HepG2 (cell line): ENCODE measurements at regions not wholly inside any gene's neighbourhood (a gene's known extent, or its start where the extent isn't known, plus 50 kb on each side); places are given as distances from the start of the nearest gene placed in this dataset.

Experiments
- ATAC-seq: fragments of 200-7000 bp; cut with Tn5 transposase; 3 replicates; pipeline ENCODE4 v1.9.1; 2020; ENCODE audit warnings: mild to moderate bottlenecking, moderate library complexity
- BruUV-seq: library from RNA; stranded (reverse); fragments of 400-500 nt; replicated peaks from 2 replicates; lab custom pipeline; 2021; lab: Mats Ljungman, UMichigan
- CTCF ChIA-PET: fragments of 300-600 bp; formaldehyde crosslinking; extraction: SDS; loops from one replicate; lab custom pipeline; 2021; ENCODE audit warnings: low total read pairs, inconsistent platforms, low intra/inter-chr PET ratio; lab: Yijun Ruan, JAX
- POLR2A ChIA-PET: fragments of 350-600 bp; sonication (Branson Sonifier 250); formaldehyde crosslinking; loops from one replicate; lab custom pipeline; 2020; ENCODE audit warnings: antibody characterized with exemption, inconsistent platforms; lab: Yijun Ruan, JAX
- DNase-seq: peaks from one replicate; pipeline ENCODE4 v3.0.0-alpha.2; 2015; ENCODE audit warnings: low spot score
- FAIRE-seq: peaks from 3 replicates; lab custom pipeline; 2011; peaks lifted over from hg19 to GRCh38; lab: Jason Lieb, UNC
- H2AFZ ChIP-seq: one replicate; pipeline ENCODE4 v1.6.1; 2011; ENCODE audit warnings: low read length, inconsistent platforms
- H3K27ac ChIP-seq: fragments of 300-600 bp; 3 replicates; pipeline ENCODE4 v1.8.0; 2011; ENCODE audit warnings: mixed run types, mild to moderate bottlenecking, mixed read lengths, low read length, inconsistent platforms; ENCODE audit not compliant: insufficient read depth; ENCODE audit errors: extremely low read length
- H3K27me3 ChIP-seq, 2 experiments: fragments of 200-600 bp in 1 of 2; 2 replicates in 1 of 2; 3 replicates in 1 of 2; pipeline versions ENCODE4 v1.6.0 to v1.8.0; 2011; ENCODE audit warnings: low read length in 2 of 2, mild to moderate bottlenecking in 2 of 2, moderate library complexity in 2 of 2, inconsistent platforms in 1 of 2; ENCODE audit not compliant: insufficient read depth in 2 of 2, control insufficient read depth in 1 of 2
- H3K36me3 ChIP-seq, 2 experiments: fragments of 200-600 bp in 1 of 2; replicated peaks in 1 of 2; 2 replicates in 1 of 2; 3 replicates in 1 of 2; pipeline versions ENCODE4 v1.5.1 to v1.8.0; 2011; ENCODE audit warnings: low read length in 2 of 2, inconsistent platforms in 1 of 2; ENCODE audit not compliant: insufficient read depth in 2 of 2, control insufficient read depth in 1 of 2
- H3K4me1 ChIP-seq: 2 replicates; pipeline ENCODE4 v1.5.1; 2012; ENCODE audit warnings: low read length, inconsistent platforms; ENCODE audit not compliant: insufficient read depth
- H3K4me2 ChIP-seq: 2 replicates; pipeline ENCODE4 v1.6.0; 2011; ENCODE audit warnings: low read depth, low read length, inconsistent platforms
- H3K4me3 ChIP-seq, 3 experiments: fragments of 200-600 bp in 1 of 3; sonication (generic), shearing (Covaris generic) in 1 of 3; replicated peaks in 1 of 3; 2 replicates each; pipeline ENCODE4 v1.5.1; 2011 to 2016; ENCODE audit warnings: low read length in 3 of 3, inconsistent platforms in 2 of 3, low read depth in 2 of 3, mild to moderate bottlenecking in 2 of 3, control low read depth in 1 of 3, mixed read lengths in 1 of 3; ENCODE audit not compliant: insufficient read depth in 1 of 3
- H3K79me2 ChIP-seq: one replicate; pipeline ENCODE4 v1.6.1; 2011; ENCODE audit warnings: low read length, inconsistent platforms; ENCODE audit not compliant: insufficient read depth
- H3K9ac ChIP-seq: 2 replicates; pipeline ENCODE4 v1.6.0; 2011; ENCODE audit warnings: mild to moderate bottlenecking, low read depth, low read length, inconsistent platforms; ENCODE audit not compliant: insufficient read depth
- H3K9me3 ChIP-seq: 2 replicates; pipeline ENCODE4 v1.5.1; 2012; ENCODE audit warnings: mild to moderate bottlenecking, low read length
- H4K20me1 ChIP-seq: 2 replicates; pipeline ENCODE4 v1.6.0; 2011; ENCODE audit warnings: inconsistent platforms, mild to moderate bottlenecking, low read length, moderate library complexity; ENCODE audit not compliant: insufficient read depth
- CREB3 ChIP-seq: sonication (generic); formaldehyde crosslinking; IDR thresholded peaks from 2 replicates; pipeline ENCODE4 v1.5.0; 2020; ENCODE audit warnings: missing genetic modification reagents
- ESRRA ChIP-seq: sonication (generic); formaldehyde crosslinking; IDR thresholded peaks from 2 replicates; pipeline ENCODE4 v1.5.1; 2020; ENCODE audit warnings: mild to moderate bottlenecking, low read depth, missing genetic modification reagents
- HHEX ChIP-seq: IDR thresholded peaks from 2 replicates; pipeline ENCODE4 v1.6.1; 2016; ENCODE audit warnings: control low read depth
- HMG20B ChIP-seq: conservative IDR thresholded peaks from 2 replicates; pipeline ENCODE4 v1.6.1; 2016; ENCODE audit warnings: missing genetic modification reagents, missing compliant biosample characterization
- MTF2 ChIP-seq: sonication (generic); formaldehyde crosslinking; IDR thresholded peaks from 2 replicates; pipeline ENCODE4 v1.5.0; 2020; ENCODE audit warnings: missing genetic modification reagents, borderline replicate concordance
- NCOA1 ChIP-seq: sonication (generic); formaldehyde crosslinking; IDR thresholded peaks from 2 replicates; pipeline ENCODE4 v1.9.0; 2021; ENCODE audit warnings: missing genetic modification reagents
- PCBP1 ChIP-seq: fragments of 200-400 bp; formaldehyde crosslinking; IDR thresholded peaks from 2 replicates; pipeline ENCODE4 v1.6.1; 2017; ENCODE audit warnings: mild to moderate bottlenecking, low read depth, low read length, borderline replicate concordance
- POLR2AphosphoS2 ChIP-seq: IDR thresholded peaks from 2 replicates; pipeline ENCODE4 v1.6.1; 2011; ENCODE audit warnings: low read depth, low read length, improper control_type of control experiment
- PPARG ChIP-seq: conservative IDR thresholded peaks from 2 replicates; pipeline ENCODE4 v1.6.1; 2016; ENCODE audit warnings: missing biosample characterization, missing genetic modification reagents
- SETDB1 ChIP-seq: sonication (generic); formaldehyde crosslinking; IDR thresholded peaks from 2 replicates; pipeline ENCODE4 v1.5.1; 2020; ENCODE audit warnings: missing genetic modification reagents, mild to moderate bottlenecking, borderline replicate concordance
- TAF15 ChIP-seq: fragments of 200-400 bp; formaldehyde crosslinking; IDR thresholded peaks from one replicate; pipeline ENCODE4 v1.6.1; 2018; ENCODE audit warnings: mild to moderate bottlenecking, low read depth, low read length; ENCODE audit not compliant: poor library complexity, severe bottlenecking
- YEATS4 ChIP-seq: sonication (generic); formaldehyde crosslinking; IDR thresholded peaks from 2 replicates; pipeline ENCODE4 v1.4.0; 2020; ENCODE audit warnings: missing genetic modification reagents, borderline replicate concordance
- ZNF205 ChIP-seq: IDR thresholded peaks from 2 replicates; pipeline ENCODE4 v1.6.1; 2018; ENCODE audit warnings: missing biosample characterization, missing genetic modification reagents
- ZNF260 ChIP-seq: sonication (generic); formaldehyde crosslinking; IDR thresholded peaks from 2 replicates; pipeline ENCODE4 v1.4.0; 2020; ENCODE audit warnings: missing genetic modification reagents, low read depth, mild to moderate bottlenecking, borderline replicate concordance
- ZNF552 ChIP-seq: sonication (generic); formaldehyde crosslinking; IDR thresholded peaks from 2 replicates; pipeline ENCODE4 v1.9.0; 2022; ENCODE audit warnings: missing genetic modification reagents, mild to moderate bottlenecking, borderline replicate concordance
- ZNF572 ChIP-seq: sonication (generic); formaldehyde crosslinking; IDR thresholded peaks from 2 replicates; pipeline ENCODE4 v1.5.1; 2020; ENCODE audit warnings: mild to moderate bottlenecking, missing genetic modification reagents
- whole genome bisulfite sequencing: methylation state at CpG from one replicate; pipeline ENCODE4 v1.1.6; 2017; ENCODE audit warnings: low lambda C conversion rate; 5-methylcytosine and 5-hydroxymethylcytosine counted together
- in situ Hi-C: cut with HindIII; loops from 2 replicates; pipeline ENCODE4 v1.10.0; 2017; ENCODE audit warnings: low pct_unique_long_range_greater_than_20kb; ENCODE audit not compliant: extremely low pct_ligation_motif_present
- intact Hi-C: fragments of 100-400 bp; cut with micrococcal nuclease; formaldehyde crosslinking; loops from one replicate; pipeline ENCODE4 v1.10.0; 2022; ENCODE audit not compliant: unreplicated experiment
- TF ChIP-seq, protein P1 (sequence below): sonication (generic); formaldehyde crosslinking; IDR thresholded peaks from 2 replicates; pipeline ENCODE4 v1.4.0; 2020; ENCODE audit warnings: missing genetic modification reagents

DNA sequence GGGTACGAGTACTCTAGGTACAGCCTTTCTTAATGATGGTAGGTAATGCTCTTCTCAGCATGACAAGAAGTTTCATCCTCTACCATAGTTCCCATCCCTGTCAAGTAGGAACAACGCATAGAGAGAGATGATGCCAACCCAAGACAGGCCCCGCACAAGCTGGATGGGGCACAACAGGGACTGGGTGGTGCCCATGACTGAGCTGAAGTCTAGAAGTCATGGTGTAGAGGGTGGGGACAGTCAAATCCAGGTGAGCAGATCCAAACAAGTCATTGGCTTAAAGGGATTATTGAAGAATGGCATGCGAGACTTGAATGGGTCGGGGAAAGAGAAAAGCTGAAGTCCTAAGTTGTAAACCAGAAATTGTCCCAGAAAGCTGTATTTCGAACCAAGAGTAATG lies 84.2 kb upstream of the MDM1 start (continued):
- TF ChIP-seq HMG20B (CRISPR knock-in tag) (no peak), ZNF205 (CRISPR knock-in tag) (no peak), SETDB1 (CRISPR knock-in tag) (no peak), HHEX (CRISPR knock-in tag) (no peak), PPARG (CRISPR knock-in tag) (no peak)
- TF ChIP-seq, protein P1, sequence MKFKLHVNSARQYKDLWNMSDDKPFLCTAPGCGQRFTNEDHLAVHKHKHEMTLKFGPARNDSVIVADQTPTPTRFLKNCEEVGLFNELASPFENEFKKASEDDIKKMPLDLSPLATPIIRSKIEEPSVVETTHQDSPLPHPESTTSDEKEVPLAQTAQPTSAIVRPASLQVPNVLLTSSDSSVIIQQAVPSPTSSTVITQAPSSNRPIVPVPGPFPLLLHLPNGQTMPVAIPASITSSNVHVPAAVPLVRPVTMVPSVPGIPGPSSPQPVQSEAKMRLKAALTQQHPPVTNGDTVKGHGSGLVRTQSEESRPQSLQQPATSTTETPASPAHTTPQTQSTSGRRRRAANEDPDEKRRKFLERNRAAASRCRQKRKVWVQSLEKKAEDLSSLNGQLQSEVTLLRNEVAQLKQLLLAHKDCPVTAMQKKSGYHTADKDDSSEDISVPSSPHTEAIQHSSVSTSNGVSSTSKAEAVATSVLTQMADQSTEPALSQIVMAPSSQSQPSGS (CRISPR knock-in tag) = no peak

DNA sequence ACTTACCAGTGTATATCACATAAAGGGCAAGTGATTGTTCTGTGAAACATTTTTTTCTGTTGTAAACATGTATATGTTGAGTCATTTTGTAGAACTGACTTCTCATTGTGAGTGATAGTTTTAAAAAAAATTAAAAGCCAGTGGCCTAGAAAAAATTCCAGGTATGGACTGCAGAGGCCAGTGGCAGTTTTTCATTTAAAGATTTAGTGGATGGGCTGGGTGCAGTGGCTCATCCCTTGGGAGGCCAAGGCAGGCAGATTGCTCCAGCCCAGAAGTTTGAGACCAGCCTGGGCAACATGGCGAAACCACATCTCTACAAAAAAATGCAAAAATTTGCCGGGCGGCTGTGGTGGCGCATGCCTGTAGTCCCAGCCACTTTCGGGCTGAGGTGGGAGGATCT lies 84.7 kb upstream of the MDM1 start:
- no peak overlapping the region for H3K4me2 ChIP-seq
- H3K27ac ChIP-seq = no peak overlapping the region
- ATAC-seq = no peak
- H3K9me3 ChIP-seq = no peaks in the 10 kb centered on the region
- no peak overlapping the region for H2AFZ ChIP-seq
- H3K9ac ChIP-seq = no peak overlapping the region
- H3K36me3 ChIP-seq = no peaks in the 10 kb centered on the region
- POLR2A ChIA-PET = no interaction called here
- no peak for DNase-seq
- CTCF ChIA-PET = no interaction called here
- H3K27me3 ChIP-seq = no peaks in the 10 kb centered on the region
- TF ChIP-seq NCOA1 = no peak
- 76% methylated on average over 5 of the region's 5 CpGs for WGBS
- H3K4me3 ChIP-seq = no peak overlapping the region
- H4K20me1 ChIP-seq = no peaks in the 10 kb centered on the region
- no TSS peak for BruUV-seq
- no peak for FAIRE-seq
- no peaks in the 10 kb centered on the region for H3K4me1 ChIP-seq
- H3K79me2 ChIP-seq = no peaks in the 10 kb centered on the region
- in situ Hi-C loops (no loop called here), intact Hi-C loops (no loop called here)

- POLR2A ChIA-PET = no interaction called here
- no TSS peak for BruUV-seq
- TF ChIP-seq YEATS4 (CRISPR knock-in tag) = no peak
- TF ChIP-seq ZNF572 = no peak
- no peak for TF ChIP-seq POLR2AphosphoS2
- TF ChIP-seq MTF2 = no peak
- TF ChIP-seq ESRRA = no peak
- no peak for TF ChIP-seq CREB3 (CRISPR knock-in tag)
- TF ChIP-seq TAF15 = no peak
- no peak for TF ChIP-seq PCBP1
- TF ChIP-seq ZNF552 = no peak
- no peak for TF ChIP-seq ZNF260
Observed at GRCh38 chr12:68418137-68418460, 85.9 kb upstream of the MDM1 start.

More at GRCh38 chr12:68418137-68418460, 85.9 kb upstream of the MDM1 start:
- Histone ChIP-seq H3K4me1 (no peaks in the 10 kb centered on the region), H3K9ac (no peak overlapping the region), H3K27me3 (no peaks in the 10 kb centered on the region), H3K79me2 (no peaks in the 10 kb centered on the region), H3K4me3 (no peak overlapping the region), H2AFZ (no peak overlapping the region), H3K27ac (no peak overlapping the region), H3K9me3 (no peaks in the 10 kb centered on the region), H3K4me2 (no peak overlapping the region), H4K20me1 (no peaks in the 10 kb centered on the region), H3K36me3 (no peaks in the 10 kb centered on the region)
- no peak for ATAC-seq
- CTCF ChIA-PET = no interaction called here
- intact Hi-C loops (no loop called here), in situ Hi-C loops (no loop called here)
- no peak for DNase-seq
- no peak for FAIRE-seq
